ENCODE measurements at regions not wholly inside any gene's neighbourhood (a gene's known extent, or its start where the extent isn't known, plus 50 kb on each side); places are given as distances from the start of the nearest gene placed in this dataset.

DNA sequence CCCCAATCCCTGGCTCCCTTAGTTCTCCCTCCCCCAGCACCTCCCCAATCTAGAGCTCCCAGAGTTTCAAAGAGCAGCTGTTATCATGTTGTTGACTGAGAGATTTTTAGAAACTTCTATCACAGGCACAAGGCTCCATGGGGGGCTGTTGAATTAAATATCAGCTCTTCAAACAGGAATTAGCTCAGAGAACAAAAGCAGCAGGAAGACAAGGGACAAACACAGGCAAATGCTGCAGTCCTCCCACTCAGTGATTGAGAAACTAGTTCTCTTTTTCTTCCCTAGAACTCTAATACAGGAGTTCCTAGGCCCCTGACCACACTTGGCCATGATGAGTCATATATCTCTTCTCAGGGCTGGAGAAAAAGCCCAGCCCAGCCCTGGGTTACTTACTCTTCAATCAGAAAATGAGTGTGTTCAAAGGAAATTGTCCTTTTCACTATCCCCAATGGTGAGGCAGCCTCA is 262.1 kb downstream of the IGSF11 start:
- TF ChIP-seq, protein P1, sequence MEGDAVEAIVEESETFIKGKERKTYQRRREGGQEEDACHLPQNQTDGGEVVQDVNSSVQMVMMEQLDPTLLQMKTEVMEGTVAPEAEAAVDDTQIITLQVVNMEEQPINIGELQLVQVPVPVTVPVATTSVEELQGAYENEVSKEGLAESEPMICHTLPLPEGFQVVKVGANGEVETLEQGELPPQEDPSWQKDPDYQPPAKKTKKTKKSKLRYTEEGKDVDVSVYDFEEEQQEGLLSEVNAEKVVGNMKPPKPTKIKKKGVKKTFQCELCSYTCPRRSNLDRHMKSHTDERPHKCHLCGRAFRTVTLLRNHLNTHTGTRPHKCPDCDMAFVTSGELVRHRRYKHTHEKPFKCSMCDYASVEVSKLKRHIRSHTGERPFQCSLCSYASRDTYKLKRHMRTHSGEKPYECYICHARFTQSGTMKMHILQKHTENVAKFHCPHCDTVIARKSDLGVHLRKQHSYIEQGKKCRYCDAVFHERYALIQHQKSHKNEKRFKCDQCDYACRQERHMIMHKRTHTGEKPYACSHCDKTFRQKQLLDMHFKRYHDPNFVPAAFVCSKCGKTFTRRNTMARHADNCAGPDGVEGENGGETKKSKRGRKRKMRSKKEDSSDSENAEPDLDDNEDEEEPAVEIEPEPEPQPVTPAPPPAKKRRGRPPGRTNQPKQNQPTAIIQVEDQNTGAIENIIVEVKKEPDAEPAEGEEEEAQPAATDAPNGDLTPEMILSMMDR (IDR thresholded peaks at IDR 0.05) = no peak
- no peak for TF ChIP-seq POLR2A (IDR thresholded peaks at IDR 0.05)

Measured in right lobe of liver (tissue), 4 donors.